Omental fat pad (tissue), 3 donors: ENCODE measurements at regions not wholly inside any gene's neighbourhood (a gene's known extent, or its start where the extent isn't known, plus 50 kb on each side); places are given as distances from the start of the nearest gene placed in this dataset.

ENCODE experiments used
- ATAC-seq: fragments of 150-250 bp; one replicate; pipeline ENCODE4 v1.9.1; 2016; ENCODE audit warnings: mild to moderate bottlenecking, moderate library complexity; ENCODE audit not compliant: low FRiP score
- DNase-seq: peaks from one replicate; pipeline ENCODE4 v3.0.0-alpha.2; 2019; ENCODE audit warnings: low spot score
- CTCF ChIP-seq, 3 donors: fragments of 450-650 bp; IDR thresholded peaks; one replicate each; pipeline ENCODE4 v1.5.1; 2016 to 2017; ENCODE audit warnings: antibody characterized with exemption in 3 of 3, mild to moderate bottlenecking in 3 of 3, moderate library complexity in 2 of 3

DNA sequence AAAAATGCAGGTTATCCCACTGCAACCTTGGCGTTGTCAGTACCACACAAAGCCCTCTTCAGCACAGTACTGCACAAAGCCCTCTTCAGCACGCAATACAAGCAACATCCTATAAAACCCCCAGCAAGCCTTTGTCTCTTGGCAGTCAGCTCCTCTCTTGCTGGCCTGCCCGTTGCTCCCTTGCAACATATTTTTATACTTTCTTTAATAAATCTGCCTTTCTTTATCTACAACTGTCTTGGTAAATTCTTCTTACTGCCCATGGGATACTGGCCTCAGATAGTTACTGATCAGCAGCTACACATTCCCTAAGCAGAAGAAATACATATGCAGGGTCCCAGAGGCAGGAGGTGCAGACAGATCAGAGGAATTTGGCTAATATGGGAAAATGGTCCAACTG, 70.5 kb upstream of the MAP3K4 start:
- TF ChIP-seq CTCF (IDR thresholded peaks at IDR 0.05), result no peak
- no peak for DNase-seq
- ATAC-seq, result no peak

GRCh38 chr6:160926281-160927276, 65.0 kb upstream of the MAP3K4 start:
- TF ChIP-seq CTCF (IDR thresholded peaks at IDR 0.05), result no peak
- DNase-seq (no peak), ATAC-seq (no peak)

- DNase-seq (no peak), ATAC-seq (no peak)
- no peak for TF ChIP-seq CTCF (IDR thresholded peaks at IDR 0.05)
These were observed 64.2 kb upstream of the MAP3K4 start for GRCh38 chr6:160927416-160927815.

DNA sequence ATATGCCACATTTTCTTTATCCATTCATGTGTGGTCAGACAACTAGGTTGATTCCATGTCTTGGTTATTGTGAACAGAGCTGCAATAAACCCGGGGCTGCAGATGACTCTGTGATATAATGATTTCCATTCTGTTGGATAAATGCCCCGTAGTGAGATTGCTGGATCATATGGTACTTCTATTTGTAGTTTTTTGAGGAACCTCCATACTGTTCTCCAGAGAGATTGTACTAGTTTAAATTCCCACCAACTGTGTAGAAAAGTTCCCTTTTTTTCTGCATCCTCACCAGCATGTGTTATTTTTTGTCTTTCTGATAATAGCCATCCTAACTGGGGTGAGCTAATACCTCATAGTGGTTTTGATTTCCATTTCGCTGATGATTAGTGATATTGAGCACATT, 62.2 kb upstream of the MAP3K4 start:
- no peak for TF ChIP-seq CTCF (IDR thresholded peaks at IDR 0.05)
- ATAC-seq (no peak), DNase-seq (no peak)

DNA sequence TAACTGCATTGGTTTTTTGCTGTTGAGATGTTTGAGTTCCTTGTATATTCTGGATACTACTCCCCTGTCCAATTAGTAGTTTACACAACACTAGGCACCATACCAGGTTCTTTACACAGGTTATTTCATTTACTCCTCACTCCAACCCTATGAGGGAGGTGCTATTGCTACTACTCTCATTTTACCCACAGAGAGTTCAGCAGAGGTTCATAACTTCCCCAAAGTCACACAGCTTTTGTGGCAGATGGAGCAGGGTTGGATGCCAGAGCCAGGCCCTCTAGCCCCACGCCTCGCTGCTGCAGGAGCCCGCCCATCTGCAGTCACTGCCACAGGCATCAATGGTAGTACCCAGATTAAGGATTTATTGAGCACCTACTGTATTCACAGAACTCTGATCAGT, 61.7 kb upstream of the MAP3K4 start:
- no peak for TF ChIP-seq CTCF (IDR thresholded peaks at IDR 0.05)
- no peak for ATAC-seq

GRCh38 chr6:160930547-160931377, 60.8 kb upstream of the MAP3K4 start:
- peak; percentile 49 for DNase-seq
- ATAC-seq, result peak; percentile 98
- peak in 1 of 3 donors; percentile 80 for TF ChIP-seq CTCF (IDR thresholded peaks at IDR 0.05)

More for the DNA sequence above, 61.7 kb upstream of the MAP3K4 start:
- no peak for DNase-seq
